ENCODE measurements at regions not wholly inside any gene's neighbourhood (a gene's known extent, or its start where the extent isn't known, plus 50 kb on each side); places are given as distances from the start of the nearest gene placed in this dataset.

GRCh38 chr1:63112155-63112900, 210.0 kb upstream of the FOXD3 start:
- DNase-seq, result no peak
- peaks cover 0 to 17% (median 0%) of the 10 kb centered on the region in 9 donors for H3K27me3 ChIP-seq
- WGBS, 4 donors, result 62 to 75% (median 67%) methylated on average over 4 of the region's 4 CpGs
- no peaks in the 10 kb centered on the region for H3K4me1 ChIP-seq
- no peaks in the 10 kb centered on the region for H3K36me3 ChIP-seq
- H3K27ac ChIP-seq, result no peak overlapping the region
- no peak for TF ChIP-seq POLR2A (IDR thresholded peaks at IDR 0.05)
- TF ChIP-seq, protein P1, sequence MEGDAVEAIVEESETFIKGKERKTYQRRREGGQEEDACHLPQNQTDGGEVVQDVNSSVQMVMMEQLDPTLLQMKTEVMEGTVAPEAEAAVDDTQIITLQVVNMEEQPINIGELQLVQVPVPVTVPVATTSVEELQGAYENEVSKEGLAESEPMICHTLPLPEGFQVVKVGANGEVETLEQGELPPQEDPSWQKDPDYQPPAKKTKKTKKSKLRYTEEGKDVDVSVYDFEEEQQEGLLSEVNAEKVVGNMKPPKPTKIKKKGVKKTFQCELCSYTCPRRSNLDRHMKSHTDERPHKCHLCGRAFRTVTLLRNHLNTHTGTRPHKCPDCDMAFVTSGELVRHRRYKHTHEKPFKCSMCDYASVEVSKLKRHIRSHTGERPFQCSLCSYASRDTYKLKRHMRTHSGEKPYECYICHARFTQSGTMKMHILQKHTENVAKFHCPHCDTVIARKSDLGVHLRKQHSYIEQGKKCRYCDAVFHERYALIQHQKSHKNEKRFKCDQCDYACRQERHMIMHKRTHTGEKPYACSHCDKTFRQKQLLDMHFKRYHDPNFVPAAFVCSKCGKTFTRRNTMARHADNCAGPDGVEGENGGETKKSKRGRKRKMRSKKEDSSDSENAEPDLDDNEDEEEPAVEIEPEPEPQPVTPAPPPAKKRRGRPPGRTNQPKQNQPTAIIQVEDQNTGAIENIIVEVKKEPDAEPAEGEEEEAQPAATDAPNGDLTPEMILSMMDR (IDR thresholded peaks at IDR 0.05), result no peak
- H3K4me3 ChIP-seq, result no peak overlapping the region
- ATAC-seq, result no peak
- no peaks in the 10 kb centered on the region for H3K9me3 ChIP-seq
- intact Hi-C loops (cut with DNase I), result no loop called here

DNA sequence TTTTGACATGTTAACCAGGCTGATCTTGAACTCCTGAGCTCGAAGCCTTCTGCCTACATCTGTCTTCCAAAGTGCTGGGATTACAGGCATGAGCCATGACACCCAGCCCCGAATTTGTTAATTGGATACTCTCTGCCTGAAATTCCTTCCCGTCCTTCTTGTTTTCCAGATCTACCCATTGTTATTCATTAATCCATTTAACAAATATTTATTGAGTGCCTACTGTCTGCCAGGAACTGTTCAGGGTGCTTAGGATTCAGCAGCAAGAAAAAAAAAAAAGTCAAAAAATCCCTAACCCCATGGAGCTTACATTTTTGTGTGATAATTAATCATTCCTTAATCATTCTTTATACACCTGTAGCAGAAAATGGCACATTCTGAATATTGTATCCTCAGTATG, 206.8 kb upstream of the FOXD3 start:
- ATAC-seq (no peak), DNase-seq (no peak)
- Histone ChIP-seq H3K27me3 (peaks cover 0 to 10% (median 0%) of the 10 kb centered on the region in 9 donors), H3K27ac (no peak overlapping the region), H3K9me3 (no peaks in the 10 kb centered on the region), H3K4me1 (no peaks in the 10 kb centered on the region), H3K4me3 (no peak overlapping the region), H3K36me3 (no peaks in the 10 kb centered on the region)
- WGBS, 4 donors, result 63 to 79% (median 71%) methylated on average over 3 of the region's 3 CpGs
- TF ChIP-seq, protein P1 (IDR thresholded peaks at IDR 0.05), result no peak
- intact Hi-C loops (cut with DNase I), result no loop called here

DNA sequence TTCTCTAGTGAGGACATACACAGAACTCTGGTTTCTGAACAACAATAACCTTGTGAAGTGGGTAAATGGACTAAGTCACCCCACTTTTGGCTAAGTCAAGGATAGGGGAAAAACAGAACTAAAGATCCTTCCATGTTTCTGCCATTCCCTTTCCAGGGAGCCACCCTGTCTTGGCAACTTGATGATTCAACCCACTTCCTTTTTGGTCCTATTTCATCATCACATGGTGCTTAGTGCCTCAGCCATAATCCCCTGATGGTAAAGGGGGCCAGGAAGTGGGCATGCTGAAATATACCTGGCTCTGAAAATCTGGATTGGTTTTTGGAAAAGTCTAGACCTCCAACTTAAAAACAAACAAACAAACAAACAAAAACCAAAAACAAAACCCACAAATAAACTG, 206.4 kb upstream of the FOXD3 start:
- H3K4me1 ChIP-seq, result no peaks in the 10 kb centered on the region
- peaks cover 0 to 10% (median 0%) of the 10 kb centered on the region in 9 donors for H3K27me3 ChIP-seq
- no peak overlapping the region for H3K4me3 ChIP-seq
- no peak for DNase-seq
- H3K36me3 ChIP-seq, result no peaks in the 10 kb centered on the region
- intact Hi-C loops (cut with DNase I), result no loop called here
- TF ChIP-seq, protein P1 (IDR thresholded peaks at IDR 0.05), result no peak
- no peak for TF ChIP-seq POLR2A (IDR thresholded peaks at IDR 0.05)
- H3K9me3 ChIP-seq, result no peaks in the 10 kb centered on the region
- H3K27ac ChIP-seq, result no peak overlapping the region
- no peak for ATAC-seq

GRCh38 chr1:63119575-63120155, 202.7 kb upstream of the FOXD3 start:
- TF ChIP-seq, protein P1 (IDR thresholded peaks at IDR 0.05), result no peak
- TF ChIP-seq POLR2A (IDR thresholded peaks at IDR 0.05), result no peak
- ATAC-seq, result no peak
- intact Hi-C loops (cut with DNase I), result no loop called here
- Histone ChIP-seq H3K4me1 (peaks cover 0 to 7% (median 0%) of the 10 kb centered on the region in 12 donors), H3K27ac (no peak overlapping the region), H3K27me3 (no peaks in the 10 kb centered on the region), H3K9me3 (no peaks in the 10 kb centered on the region), H3K36me3 (no peaks in the 10 kb centered on the region), H3K4me3 (no peak overlapping the region)
- DNase-seq, result no peak
- 55 to 61% (median 58%) methylated on average over 5 of the region's 5 CpGs for WGBS, 4 donors
